ENCODE measurements at regions not wholly inside any gene's neighbourhood (a gene's known extent, or its start where the extent isn't known, plus 50 kb on each side); places are given as distances from the start of the nearest gene placed in this dataset.
A peak's percentile ranks its signal among the peaks of the same experiment; 100 is the strongest.
"Not testable (repeated sequence)": the region's sequence is repeated elsewhere in the genome, so short reads cannot be mapped to it uniquely, and the experiment has no call there.

DNA sequence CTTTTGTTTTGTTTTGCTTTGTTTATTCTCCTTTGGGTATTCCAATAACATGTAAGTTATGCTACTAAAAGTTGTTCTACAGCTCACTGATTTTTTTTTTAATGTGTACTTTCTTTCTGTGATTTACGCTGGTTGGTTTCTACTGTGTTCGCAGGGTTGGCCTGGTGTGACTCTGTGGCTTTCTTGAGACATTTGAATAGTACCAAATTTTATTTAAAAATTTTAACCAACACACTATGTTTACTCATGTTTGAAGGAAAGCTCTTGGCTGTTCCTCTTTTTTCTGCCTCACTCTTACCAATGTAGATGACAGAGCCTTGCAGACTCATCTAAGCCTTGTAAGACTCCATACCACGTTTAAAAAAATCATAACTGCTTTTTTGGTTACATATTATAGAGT, 1784.9 kb upstream of the DEFB115 start:
- H3K27ac ChIP-seq (ENCODE audit: low read length) = no peak overlapping the region
- ATAC-seq (no peak), DNase-seq (ENCODE audit: low read depth, low spot score) (no peak)
- TF ChIP-seq POLR2AphosphoS5 (IDR thresholded peaks at IDR 0.05; ENCODE audit: low read depth, low read length) (no peak), SIN3A (IDR thresholded peaks at IDR 0.05; ENCODE audit: borderline replicate concordance, insufficient read depth, low read depth, low read length) (no peak), TCF7L2 (IDR thresholded peaks at IDR 0.05; ENCODE audit: low read depth, low read length) (no peak)
- TF ChIP-seq, protein P1, sequence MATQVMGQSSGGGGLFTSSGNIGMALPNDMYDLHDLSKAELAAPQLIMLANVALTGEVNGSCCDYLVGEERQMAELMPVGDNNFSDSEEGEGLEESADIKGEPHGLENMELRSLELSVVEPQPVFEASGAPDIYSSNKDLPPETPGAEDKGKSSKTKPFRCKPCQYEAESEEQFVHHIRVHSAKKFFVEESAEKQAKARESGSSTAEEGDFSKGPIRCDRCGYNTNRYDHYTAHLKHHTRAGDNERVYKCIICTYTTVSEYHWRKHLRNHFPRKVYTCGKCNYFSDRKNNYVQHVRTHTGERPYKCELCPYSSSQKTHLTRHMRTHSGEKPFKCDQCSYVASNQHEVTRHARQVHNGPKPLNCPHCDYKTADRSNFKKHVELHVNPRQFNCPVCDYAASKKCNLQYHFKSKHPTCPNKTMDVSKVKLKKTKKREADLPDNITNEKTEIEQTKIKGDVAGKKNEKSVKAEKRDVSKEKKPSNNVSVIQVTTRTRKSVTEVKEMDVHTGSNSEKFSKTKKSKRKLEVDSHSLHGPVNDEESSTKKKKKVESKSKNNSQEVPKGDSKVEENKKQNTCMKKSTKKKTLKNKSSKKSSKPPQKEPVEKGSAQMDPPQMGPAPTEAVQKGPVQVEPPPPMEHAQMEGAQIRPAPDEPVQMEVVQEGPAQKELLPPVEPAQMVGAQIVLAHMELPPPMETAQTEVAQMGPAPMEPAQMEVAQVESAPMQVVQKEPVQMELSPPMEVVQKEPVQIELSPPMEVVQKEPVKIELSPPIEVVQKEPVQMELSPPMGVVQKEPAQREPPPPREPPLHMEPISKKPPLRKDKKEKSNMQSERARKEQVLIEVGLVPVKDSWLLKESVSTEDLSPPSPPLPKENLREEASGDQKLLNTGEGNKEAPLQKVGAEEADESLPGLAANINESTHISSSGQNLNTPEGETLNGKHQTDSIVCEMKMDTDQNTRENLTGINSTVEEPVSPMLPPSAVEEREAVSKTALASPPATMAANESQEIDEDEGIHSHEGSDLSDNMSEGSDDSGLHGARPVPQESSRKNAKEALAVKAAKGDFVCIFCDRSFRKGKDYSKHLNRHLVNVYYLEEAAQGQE (IDR thresholded peaks at IDR 0.05; ENCODE audit: insufficient read depth in 1 of 2, low read depth in 2 of 2, low read length in 1 of 2) = no peak
- TF ChIP-seq, protein P2, sequence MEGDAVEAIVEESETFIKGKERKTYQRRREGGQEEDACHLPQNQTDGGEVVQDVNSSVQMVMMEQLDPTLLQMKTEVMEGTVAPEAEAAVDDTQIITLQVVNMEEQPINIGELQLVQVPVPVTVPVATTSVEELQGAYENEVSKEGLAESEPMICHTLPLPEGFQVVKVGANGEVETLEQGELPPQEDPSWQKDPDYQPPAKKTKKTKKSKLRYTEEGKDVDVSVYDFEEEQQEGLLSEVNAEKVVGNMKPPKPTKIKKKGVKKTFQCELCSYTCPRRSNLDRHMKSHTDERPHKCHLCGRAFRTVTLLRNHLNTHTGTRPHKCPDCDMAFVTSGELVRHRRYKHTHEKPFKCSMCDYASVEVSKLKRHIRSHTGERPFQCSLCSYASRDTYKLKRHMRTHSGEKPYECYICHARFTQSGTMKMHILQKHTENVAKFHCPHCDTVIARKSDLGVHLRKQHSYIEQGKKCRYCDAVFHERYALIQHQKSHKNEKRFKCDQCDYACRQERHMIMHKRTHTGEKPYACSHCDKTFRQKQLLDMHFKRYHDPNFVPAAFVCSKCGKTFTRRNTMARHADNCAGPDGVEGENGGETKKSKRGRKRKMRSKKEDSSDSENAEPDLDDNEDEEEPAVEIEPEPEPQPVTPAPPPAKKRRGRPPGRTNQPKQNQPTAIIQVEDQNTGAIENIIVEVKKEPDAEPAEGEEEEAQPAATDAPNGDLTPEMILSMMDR (IDR thresholded peaks at IDR 0.05) = no peak
- no peaks in the 10 kb centered on the region for H3K36me3 ChIP-seq (ENCODE audit: control insufficient read depth, insufficient read depth, low read length)
- no peaks in the 10 kb centered on the region for H3K4me1 ChIP-seq (ENCODE audit: control insufficient read depth, insufficient read depth, low read length)
- CTCF ChIA-PET = no interaction called here
- no TSS peak for BruUV-seq (replicated peaks)
- H3K4me3 ChIP-seq (ENCODE audit: low read depth in 2 of 2, low read length in 2 of 2) = no peak overlapping the region
- H3K27me3 ChIP-seq (ENCODE audit: control insufficient read depth, insufficient read depth, low read length) = no peaks in the 10 kb centered on the region
- no peaks in the 10 kb centered on the region; the same call in 1 of the 2 replicates for H3K9me3 ChIP-seq (ENCODE audit: control insufficient read depth, insufficient read depth, low read depth, low read length)
- POLR2A ChIA-PET = no interaction called here
- in situ Hi-C loops (cut with HindIII; ENCODE audit: low pct_unique_long_range_greater_than_20kb, low sequenced_read_pairs) (no loop called here), intact Hi-C loops (cut with micrococcal nuclease; ENCODE audit: unreplicated experiment) (no loop called here)

DNA sequence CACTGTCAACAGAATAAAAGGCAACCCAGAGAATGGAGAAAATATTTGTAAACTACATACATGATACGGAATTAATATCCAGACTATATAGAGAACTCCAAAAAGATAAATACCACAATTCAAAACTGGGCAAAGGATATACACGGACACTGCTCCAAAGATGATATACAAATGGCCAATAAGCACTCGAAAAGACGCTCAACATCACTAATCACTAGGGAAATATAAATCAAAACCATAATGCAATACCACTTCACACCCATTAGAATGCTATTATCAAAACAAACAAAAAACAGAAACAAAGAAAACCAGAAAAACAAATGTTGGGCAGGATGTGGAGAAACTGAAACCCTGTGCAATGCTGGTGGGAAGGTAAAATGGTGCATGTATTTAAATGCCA, 1764.6 kb upstream of the DEFB115 start:
- POLR2A ChIA-PET; H3K36me3 ChIP-seq (ENCODE audit: control insufficient read depth, insufficient read depth, low read length); H3K4me3 ChIP-seq (ENCODE audit: low read depth in 2 of 2, low read length in 2 of 2); H3K27me3 ChIP-seq (ENCODE audit: control insufficient read depth, insufficient read depth, low read length); H3K4me1 ChIP-seq (ENCODE audit: control insufficient read depth, insufficient read depth, low read length); H3K9me3 ChIP-seq (ENCODE audit: control insufficient read depth, insufficient read depth, low read depth, low read length); BruUV-seq (replicated peaks); H3K27ac ChIP-seq (ENCODE audit: low read length); ATAC-seq; in situ Hi-C loops (cut with HindIII; ENCODE audit: low pct_unique_long_range_greater_than_20kb, low sequenced_read_pairs); DNase-seq (ENCODE audit: low read depth, low spot score); intact Hi-C loops (cut with micrococcal nuclease; ENCODE audit: unreplicated experiment); CTCF ChIA-PET: not testable (repeated sequence)

DNA sequence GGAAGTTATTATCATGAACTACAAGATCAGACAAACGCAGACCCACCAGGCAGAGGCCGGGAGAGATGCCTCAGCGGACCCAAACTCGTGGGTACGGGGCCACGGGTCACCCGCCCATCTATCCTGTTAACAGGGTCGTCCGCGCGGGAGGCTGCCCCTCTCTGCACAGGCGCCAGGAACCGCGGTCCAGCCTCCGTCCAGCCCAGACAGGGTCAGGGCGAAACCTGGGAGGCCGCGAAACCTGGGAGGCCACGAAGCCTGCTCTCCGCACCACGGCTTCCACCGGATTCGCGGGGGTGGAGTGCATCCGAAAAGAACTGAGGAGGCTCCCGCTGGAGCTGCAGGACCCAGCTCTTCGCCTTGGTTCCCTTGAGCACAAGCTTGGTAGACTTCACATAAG, 1760.7 kb upstream of the DEFB115 start:
- DNase-seq (ENCODE audit: low read depth, low spot score); intact Hi-C loops (cut with micrococcal nuclease; ENCODE audit: unreplicated experiment): not testable (repeated sequence)
- peak overlapping the region; percentile 59 to 78 for H3K4me3 ChIP-seq (ENCODE audit: low read depth in 2 of 2, low read length in 2 of 2)

More for the DNA sequence above, 1760.7 kb upstream of the DEFB115 start:
- POLR2A ChIA-PET; H3K9me3 ChIP-seq (ENCODE audit: control insufficient read depth, insufficient read depth, low read depth, low read length); BruUV-seq (replicated peaks); in situ Hi-C loops (cut with HindIII; ENCODE audit: low pct_unique_long_range_greater_than_20kb, low sequenced_read_pairs); H3K27me3 ChIP-seq (ENCODE audit: control insufficient read depth, insufficient read depth, low read length); H3K4me1 ChIP-seq (ENCODE audit: control insufficient read depth, insufficient read depth, low read length); H3K36me3 ChIP-seq (ENCODE audit: control insufficient read depth, insufficient read depth, low read length); CTCF ChIA-PET: not testable (repeated sequence)
- ATAC-seq = peak; percentile 83
- peak overlapping the region; percentile 75 for H3K27ac ChIP-seq (ENCODE audit: low read length)
